RPMI8226 (cell line): ENCODE measurements at regions not wholly inside any gene's neighbourhood (a gene's known extent, or its start where the extent isn't known, plus 50 kb on each side); places are given as distances from the start of the nearest gene placed in this dataset.
"Not testable (repeated sequence)": the region's sequence is repeated elsewhere in the genome, so short reads cannot be mapped to it uniquely, and the experiment has no call there.

Experiments
- DNase-seq: peaks from one replicate; pipeline ENCODE4 v3.0.0-alpha.2; 2015

DNA sequence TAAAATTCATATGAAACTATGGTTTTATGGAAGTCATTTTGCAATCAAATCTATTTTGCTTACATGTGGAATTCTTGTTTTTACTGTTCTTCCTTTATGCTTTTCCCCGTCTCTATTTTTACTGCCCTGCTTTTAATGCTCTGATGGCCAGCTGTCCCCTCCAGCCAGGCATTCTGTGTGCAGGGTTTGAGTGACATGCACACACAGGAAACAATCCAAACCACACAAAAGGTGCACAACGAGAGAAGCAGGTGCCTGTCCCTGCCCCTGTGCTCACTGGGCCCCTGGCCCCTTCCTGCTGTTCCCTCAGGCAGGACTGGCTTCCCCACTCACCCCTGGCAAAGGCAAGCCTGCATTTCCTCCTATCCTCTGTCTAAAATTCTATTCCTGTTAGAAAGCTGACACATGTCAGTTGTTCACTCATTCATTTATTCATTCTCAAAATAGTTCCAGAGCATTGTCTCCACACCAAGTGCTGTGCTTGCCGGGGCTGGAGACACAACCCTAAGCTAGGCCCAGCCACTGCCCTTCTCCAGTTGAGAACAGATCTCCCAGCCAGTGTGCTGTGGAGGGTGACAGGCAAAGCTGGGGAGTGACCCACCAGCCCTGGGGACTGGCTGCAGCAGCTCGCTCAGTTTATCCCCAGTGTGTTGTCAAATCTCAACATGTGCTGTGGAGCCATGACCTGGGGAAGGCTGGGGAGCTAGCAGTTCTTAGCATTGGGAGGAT lies 346.3 kb downstream of the FBXW7 start:
- DNase-seq = no peak

DNA sequence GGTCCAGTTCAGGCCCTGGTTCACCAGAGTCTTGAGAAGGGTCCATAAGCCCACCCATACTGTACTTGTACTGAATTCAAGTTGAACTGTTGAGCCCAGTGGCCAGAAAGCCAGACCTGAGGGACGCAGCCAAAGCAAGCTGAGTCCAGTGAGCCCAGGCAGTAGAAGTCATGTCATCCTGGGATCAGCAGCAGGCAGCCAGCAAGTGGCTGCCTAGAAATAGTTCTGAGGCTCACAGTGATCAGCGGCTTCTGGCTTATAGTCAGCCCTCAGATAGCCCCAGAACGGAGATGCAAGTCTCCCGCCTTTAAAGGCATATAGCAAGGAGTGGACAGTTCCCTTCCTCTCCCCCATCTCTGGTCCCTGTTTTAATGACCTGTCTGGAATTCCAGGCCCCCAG lies 347.1 kb downstream of the FBXW7 start:
- DNase-seq = no peak

DNA sequence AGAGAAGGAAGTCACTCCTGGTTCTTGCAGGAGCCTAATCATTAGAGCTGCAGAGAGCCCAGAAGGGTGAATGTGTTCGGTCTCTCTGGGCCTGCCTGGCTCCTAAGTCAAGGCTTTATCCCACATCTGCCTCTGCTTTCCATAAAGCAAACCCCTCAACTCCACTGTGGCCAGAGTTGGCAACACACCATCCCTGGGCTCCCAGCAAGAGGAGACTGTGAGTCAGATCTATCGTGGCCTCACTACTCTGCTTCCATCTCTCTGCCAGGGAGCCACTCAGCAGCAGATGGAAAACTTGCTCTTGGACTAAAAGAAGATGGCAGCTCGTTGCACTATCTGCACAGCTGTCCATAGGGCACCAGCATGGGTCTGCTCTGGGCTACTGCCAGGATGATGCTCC lies 348.2 kb downstream of the FBXW7 start:
- DNase-seq = no peak

DNA sequence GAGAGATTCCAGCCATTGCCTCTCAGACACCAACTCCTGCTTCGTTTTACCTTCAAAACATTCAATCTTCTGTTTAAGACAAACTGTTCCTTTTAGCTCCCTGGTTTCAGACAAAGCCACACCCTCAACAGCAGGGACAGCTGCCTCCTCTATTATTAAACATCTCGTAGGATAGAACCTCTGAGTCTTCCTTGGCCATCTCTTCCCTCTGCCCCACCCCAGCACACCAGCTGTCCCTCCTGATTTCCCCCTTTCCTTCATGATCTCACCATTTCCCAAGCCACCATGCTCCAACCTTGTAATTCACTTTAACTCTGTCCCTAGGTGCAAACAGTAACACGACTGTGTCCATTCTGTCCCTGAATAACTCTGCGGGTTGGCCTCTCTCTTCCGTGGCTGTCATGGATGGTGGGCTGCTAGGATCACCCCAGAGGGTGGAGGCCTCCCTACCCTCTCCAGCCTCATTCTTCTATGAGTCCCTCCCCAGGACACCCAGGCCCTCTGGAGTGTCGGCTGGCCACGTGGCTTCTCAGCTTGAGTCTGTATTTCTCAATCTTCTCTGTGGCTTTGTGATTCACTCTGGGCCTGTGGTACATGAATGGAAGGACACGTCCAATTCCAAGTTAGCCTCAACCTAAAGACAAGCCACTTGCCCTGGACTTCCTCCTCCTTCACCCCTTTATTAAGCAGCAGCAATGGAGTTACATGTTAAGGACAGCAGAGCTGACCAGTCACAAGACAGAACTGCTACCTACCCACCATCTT lies 349.9 kb downstream of the FBXW7 start:
- no peak for DNase-seq

DNA sequence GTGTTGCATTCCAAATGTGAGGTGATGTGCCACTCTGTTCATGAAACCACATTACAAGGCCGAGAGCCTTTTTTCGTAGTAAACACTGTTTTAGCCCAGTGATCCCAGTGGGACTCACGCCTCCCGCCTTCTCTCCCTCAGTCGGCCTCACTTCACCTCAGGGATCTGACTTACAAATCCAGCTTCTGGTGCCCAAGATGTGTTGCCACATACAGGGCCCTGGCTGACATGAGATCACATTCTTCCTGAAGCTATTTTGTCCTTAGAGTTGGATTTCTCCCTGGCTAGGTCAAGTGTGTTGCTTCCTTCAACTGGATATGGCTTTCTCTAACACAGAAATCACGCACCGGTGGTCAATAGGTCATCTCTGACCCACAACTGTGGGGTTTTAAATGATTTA lies 354.7 kb downstream of the FBXW7 start:
- DNase-seq = no peak

DNA sequence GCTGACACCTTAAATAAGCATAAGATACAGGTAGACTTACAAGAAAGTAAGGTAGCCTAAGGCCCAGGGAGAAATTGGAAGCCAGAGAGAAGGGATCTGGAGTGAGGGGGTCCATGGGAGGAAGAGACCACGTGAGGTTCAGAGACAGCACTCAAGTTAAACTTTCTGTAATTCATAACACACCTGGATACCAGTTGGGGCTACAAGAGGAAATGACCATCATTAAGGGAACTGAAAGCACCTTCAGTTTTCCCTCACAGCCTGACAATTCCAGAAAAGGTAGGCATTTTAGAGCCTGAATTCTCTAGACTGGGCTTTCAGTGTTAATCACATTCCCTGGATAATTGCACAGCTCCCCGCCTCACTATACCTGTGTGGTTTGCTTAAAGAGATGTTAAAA lies 355.5 kb downstream of the FBXW7 start:
- DNase-seq = no peak

DNA sequence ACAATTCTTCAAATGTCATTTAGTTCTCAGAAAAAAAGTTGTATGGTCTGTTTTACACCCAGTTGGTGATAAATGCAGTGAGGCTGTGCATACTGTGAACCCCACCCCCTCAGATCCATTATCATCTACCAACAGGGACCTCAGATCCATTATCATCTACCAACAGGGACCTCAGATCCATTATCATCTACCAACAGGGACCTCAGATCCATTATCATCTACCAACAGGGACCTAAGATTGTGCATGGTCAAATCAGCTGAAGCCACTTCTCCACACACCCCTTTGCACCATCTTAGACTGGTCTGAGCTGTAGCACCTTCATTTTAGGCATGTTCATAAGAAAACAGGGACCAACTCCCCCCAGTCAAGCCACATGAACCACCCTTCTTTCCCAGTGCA lies 358.4 kb downstream of the FBXW7 start:
- DNase-seq = not testable (repeated sequence)

DNA sequence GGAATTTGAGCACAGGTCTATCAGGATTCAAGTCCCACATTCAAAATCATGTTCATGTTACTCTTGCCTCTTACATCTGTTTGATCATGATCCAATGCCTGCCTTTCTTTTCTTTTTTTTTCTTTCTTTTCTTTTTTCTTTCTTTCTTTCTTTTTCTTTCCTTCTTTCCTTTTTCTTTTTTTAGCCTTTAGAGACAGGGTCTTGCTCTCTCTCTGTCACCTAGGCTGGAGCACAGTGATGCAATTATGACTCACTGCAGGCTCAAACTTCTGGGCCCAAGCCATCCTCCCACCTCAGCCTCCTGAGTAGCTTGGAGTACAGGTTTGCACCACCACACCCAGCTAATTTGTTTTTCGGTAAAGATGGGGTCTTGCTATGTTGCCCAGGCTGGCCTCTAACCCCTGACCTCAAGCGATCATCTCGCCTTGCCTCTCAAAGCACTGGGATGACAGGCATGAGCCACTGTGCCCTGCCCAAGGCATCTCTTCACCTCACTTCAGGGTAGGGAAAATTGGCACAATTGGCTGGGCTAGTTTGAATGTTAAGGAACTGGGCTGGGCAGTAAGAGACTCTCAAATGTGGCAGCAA lies 359.2 kb downstream of the FBXW7 start:
- no peak for DNase-seq

DNA sequence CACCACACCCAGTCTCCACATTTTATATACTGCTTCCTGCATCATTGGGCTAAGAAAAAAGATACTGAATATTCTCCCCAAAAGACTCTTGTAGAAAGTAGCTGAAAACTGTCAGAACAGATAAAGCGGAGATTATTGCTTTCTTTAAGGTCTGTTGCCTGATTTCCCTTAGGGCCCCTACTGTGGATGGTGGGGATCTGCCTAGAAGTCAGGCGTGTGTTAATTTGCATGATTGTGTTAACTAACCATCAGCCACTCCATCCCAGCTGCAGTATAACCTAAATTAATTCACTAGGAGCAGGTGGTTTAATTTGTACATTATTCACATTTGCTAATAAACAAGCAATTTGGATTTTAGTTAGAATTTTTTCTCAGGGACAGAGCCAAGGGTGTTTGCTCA lies 360.3 kb downstream of the FBXW7 start:
- DNase-seq = no peak

DNA sequence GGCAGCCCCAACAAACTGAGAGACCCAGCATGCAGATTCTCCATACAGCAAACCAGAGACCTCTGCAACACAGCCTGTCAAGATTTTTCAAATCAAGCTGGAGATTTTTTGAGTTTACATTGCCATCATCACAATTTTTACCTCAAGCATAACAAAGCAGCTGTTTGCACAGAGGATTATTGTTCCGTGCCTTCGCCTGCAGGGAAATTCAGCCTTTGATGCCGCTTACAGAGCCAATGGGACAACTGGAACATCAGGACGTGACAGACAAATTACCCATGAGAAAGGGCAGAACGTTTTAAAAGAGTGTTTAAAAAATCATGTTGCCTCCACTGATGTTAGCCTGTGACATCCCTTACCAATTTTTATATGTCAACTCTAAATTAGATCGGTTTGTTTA lies 363.7 kb downstream of the FBXW7 start:
- no peak for DNase-seq

DNA sequence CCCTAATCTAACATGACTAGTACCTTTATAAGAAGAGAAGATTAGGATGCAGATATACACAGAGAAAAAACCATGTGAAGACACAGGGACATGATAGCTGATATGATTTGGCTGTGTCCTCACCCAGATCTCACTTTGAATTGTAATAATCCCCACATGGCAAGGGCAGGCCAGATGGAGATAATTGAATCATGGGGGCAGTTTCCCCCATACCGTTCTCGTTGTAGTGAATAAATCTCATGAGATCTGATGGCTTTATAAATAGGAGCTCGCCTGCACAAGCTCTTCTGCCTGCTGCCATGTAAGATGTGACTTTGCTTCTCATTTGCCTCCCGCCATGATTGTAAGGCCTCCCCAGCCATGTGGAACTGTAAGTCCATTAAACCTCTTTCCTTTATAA lies 364.3 kb downstream of the FBXW7 start:
- DNase-seq = no peak

DNA sequence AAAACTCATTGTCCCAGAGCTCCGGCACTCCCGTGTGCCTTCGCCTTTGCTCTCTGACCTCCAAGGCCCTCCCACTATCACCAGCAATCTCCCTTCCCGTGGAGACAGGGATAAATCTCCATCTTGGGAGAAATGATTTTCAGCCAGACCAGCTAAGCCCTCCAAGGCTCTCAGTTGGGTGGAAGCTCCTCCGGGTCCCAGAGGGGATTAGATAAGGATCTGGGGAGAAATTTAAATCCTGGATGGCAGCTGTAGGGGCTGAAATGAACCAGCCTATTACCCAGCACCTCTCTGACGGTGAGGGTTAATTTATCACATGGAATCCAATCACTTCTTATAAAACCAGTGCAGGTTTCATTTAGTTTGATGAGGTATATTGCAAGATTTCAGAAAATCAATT lies 366.2 kb downstream of the FBXW7 start:
- DNase-seq = no peak

DNA sequence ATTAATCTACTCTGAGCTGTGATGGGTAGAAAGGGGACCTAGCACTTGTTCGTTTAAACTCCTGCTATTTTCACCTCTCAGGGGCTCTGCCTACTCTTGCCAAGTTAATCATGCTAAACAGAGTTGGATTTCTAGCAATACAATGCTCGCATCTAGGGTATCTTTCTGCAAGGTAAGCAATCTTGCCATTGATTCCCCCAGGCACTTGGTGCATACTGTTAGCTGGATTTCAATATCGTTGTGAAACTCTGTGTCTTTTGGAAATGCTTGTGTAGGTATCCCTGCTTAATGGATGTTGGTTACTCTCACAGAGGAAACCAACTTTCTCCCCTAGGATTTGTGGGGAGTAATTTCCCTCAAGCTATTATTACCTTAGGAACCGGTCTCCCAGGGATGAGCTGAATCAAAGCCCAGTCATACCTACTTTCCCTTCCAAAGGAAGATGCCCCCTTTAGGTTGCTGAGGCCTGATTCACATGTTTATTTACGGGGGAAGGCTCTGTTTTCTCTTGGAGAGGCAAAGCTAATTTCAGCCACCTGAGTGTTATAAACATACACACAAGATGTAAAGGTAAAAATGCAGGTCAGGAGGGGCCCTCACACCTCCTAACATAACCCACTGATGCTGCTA lies 366.8 kb downstream of the FBXW7 start:
- DNase-seq = no peak

DNA sequence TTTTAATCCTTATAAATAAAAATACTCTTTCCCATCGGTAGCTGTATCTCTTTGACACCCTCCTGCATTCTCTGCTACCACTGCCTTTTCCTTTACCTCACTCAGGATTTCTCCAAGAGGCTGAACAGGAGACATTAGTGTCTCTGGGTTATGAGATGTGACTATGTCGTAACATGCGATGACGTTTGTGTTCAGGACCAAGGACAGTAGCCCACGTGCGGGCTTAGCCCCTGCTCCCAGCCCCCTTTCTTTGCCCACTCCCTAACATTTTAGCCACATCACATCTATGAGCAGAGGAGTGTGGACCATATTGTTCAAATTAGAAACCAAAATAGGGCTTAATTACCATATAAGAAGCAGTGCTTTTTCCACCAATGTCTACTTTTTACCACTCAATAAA lies 369.3 kb downstream of the FBXW7 start:
- DNase-seq = no peak

DNA sequence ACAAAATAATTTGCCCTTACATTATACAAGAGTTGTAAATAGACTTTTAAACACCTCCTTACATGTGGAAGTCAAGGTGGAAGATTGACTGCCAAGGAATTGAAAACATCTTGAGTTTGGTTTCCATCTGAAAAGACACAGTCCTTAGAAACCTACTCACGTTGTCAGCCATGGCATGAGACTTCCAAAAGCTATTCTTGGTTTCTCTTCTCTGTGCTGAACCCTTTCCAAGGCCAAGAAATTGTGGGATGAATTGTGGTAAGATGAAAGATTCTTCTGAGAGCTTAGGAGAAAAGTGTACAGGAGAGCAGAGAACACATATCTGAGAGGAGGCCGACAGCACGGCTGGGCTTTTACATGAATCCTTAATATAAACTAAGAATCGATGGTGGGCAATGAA lies 370.0 kb downstream of the FBXW7 start:
- DNase-seq = no peak

DNA sequence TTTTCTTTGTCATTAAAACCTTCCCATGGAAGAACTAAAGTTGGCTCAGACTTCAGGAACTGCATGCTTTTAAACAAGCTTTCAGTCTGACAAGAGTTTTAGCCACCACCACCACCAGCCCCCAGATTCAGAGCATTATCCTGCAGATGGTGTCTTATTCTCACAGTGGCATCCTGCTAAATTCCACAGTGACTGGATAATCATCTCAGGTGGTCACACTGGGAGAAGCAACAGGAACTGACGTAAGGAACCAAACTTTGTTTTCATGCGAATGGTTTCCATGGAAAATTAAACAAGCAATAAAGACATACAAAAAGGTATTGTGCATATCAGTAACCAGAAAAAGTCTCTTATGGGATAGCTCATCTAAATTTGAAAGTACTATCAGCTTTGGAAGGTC lies 370.7 kb downstream of the FBXW7 start:
- no peak for DNase-seq

DNA sequence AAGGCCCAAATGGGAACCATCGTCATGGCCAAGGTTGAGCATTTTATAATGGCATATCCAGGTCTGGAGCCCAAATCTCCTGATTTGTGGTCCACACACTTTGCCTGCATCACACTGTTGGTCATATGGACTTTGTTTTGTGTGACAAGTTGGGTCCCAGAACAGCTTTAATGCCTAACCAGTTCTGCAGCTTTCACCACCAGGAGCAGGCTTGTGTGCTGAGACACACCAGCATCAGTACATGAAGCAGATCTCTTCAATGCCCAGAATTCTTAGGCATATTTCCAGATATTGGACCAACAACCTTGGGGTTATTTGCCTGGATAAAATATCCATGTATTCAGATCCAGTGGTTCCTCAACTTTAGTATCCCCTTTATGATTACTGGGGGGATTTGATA lies 371.3 kb downstream of the FBXW7 start:
- DNase-seq = no peak

DNA sequence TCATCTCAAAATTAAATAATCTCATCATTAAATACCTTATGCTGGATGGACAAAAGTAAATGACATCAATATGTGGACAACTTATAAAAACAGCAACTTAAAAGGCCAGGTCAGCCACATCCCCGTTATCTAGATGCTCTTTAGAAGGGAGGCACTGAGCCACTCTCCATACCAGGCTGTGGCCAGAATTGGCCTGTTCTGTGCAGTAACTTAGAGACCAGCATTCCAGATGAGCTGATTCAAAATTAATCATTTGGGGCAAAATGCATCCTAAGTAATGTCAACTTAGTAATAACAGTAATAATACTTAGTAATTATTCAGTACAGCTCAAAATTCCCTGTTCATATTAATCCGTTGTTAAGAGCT lies 373.6 kb downstream of the FBXW7 start:
- no peak for DNase-seq

DNA sequence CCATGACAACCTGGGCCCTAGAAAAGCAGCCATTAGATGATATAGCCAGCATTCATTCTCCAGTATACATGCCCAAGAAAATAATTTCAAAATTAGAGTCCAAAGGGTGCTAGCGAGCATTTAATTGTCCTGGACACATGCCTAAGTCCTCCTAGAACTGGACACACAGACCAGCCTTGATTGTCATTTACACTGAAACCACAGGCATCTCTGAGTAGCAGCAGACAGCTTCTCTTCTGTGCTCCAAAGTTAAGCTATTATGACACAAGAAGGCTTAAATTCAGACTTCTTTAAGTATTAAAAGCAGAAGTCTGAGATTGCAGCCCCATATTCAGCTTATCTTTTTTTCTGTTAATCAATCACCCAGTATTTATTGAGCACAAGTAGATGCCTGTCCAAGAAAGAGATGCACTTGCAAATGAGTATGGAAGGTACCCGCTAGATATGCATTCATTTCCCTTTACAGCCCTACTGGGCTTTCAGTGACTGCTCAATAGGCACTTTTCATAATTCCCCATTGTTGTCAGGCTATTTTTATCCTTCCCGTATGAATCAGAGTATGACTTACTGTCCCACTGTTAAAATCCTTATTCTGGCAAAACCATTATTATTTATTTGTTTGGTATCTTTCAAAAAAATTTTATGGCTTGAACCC lies 374.1 kb downstream of the FBXW7 start:
- no peak for DNase-seq

DNA sequence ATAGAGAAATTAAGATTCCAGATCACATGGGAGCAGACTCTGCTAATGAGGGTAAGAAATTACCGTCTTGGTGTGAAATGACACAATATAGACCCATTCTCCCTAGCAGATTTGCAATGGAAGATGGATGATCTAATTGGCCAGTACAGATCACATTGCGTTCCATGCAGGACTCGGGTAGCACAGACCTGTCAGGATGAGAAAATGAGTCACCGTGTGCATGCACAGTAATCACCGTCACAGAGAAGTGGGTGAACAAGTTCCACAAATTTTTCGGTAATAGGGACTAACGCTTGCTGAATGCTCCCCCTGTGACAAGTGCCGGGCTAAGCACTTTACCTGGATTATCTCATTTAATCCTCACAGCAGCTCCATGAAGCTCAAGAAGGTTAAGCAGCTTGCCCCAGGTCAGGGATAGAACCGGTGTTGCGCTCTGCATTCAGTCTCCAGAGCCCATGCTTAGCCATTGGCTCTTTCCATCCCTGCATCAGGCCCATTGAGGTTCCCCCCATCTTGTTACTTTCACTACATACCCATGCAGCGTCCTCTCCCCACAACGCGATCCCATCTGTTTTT lies 375.6 kb downstream of the FBXW7 start:
- no peak for DNase-seq

DNA sequence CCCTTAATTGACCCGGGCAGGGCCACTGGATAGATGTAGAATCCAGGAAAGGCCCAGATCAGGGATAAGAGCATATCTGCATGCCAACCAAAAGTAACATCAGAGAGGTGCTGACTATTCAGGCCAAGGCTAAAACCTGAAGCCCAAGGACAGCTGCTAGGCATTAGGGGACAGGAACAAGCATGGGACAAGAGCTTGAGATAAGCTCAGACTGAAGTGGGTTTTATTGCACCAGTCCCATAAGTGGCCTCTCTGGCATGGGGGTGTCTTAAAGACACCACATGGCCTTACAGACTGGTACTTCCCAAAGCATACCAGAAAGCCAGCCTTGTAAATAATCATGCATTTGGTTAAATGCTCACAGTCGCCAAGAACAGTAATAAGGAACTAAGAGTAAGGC lies 376.1 kb downstream of the FBXW7 start:
- DNase-seq = no peak

DNA sequence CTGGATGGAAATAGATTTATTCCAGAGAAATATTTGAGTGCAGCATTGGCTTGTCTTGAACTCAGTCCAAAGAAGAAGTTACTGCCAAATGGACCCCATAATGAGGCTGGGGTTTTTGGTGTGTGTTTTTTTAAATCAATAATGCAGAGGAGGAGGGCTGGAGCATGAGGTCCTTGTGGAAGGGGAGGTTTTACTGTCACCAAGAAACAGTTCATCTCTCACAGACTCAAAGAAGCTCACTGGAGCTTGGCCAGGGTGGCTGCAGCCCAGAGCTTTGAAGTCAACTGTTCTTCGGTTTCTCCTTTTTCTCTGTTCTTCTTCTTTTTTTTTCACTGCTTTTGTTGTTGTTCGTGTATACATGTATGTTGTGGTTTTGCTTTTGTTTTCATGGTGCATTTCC lies 377.7 kb downstream of the FBXW7 start:
- no peak for DNase-seq

DNA sequence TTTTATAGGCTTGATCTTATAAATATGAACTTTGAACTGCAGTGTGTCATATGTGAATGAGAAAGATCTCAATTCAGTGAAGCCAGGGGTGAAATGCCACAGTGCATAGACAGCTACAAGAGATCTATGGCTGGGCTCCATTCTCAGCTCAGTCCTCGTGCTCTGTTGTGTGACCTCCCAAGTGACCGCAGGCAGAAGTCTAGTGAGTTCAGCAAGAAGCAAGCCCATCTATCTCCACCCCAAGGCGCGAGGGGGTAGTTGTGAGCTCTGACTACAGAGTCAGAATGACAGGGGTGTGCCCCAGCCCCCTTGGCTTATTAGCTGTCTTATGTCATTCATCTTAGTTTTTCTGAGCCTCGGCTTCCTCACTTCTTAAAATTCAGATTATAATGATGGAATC lies 378.3 kb downstream of the FBXW7 start:
- no peak for DNase-seq
